KMS-11 (cell line): ENCODE measurements at regions not wholly inside any gene's neighbourhood (a gene's known extent, or its start where the extent isn't known, plus 50 kb on each side); places are given as distances from the start of the nearest gene placed in this dataset.

Source experiments
- H2AFZ ChIP-seq: fragments of 200-600 bp; sonication (generic); 2 replicates; pipeline ENCODE4 v1.6.1; 2016; ENCODE audit warnings: antibody characterized with exemption, mixed run types, low read depth
- H3K27ac ChIP-seq: fragments of 200-600 bp; sonication (generic); 2 replicates; pipeline ENCODE4 v1.6.1; 2016; ENCODE audit warnings: mild to moderate bottlenecking, mixed run types
- H3K27me3 ChIP-seq: fragments of 200-600 bp; sonication (generic); 2 replicates; pipeline ENCODE4 v1.6.1; 2017; ENCODE audit warnings: mild to moderate bottlenecking, low read depth, mixed run types, moderate library complexity; ENCODE audit not compliant: insufficient read depth
- H3K36me3 ChIP-seq: fragments of 200-600 bp; sonication (generic); 2 replicates; pipeline ENCODE4 v1.6.1; 2017; ENCODE audit warnings: mild to moderate bottlenecking, mixed run types; ENCODE audit not compliant: insufficient read depth
- H3K4me1 ChIP-seq: fragments of 200-600 bp; sonication (generic); 2 replicates; pipeline ENCODE4 v1.6.1; 2016; ENCODE audit warnings: mild to moderate bottlenecking, low read depth, mixed run types; ENCODE audit not compliant: poor library complexity, severe bottlenecking
- H3K4me2 ChIP-seq: fragments of 200-600 bp; sonication (generic); 2 replicates; pipeline ENCODE4 v1.7.0; 2016; ENCODE audit warnings: mild to moderate bottlenecking, mixed run types
- H3K4me3 ChIP-seq: fragments of 200-600 bp; sonication (generic); IDR thresholded peaks from 2 replicates; pipeline ENCODE4 v1.6.1; 2017; ENCODE audit warnings: low read depth, low read length, mixed read lengths; ENCODE audit not compliant: insufficient read depth
- H3K79me2 ChIP-seq: fragments of 200-600 bp; sonication (generic); 2 replicates; pipeline ENCODE4 v1.6.1; 2016; ENCODE audit warnings: low read depth, mixed run types; ENCODE audit not compliant: insufficient read depth
- H3K9ac ChIP-seq: fragments of 200-600 bp; sonication (generic); 2 replicates; pipeline ENCODE4 v1.6.1; 2016; ENCODE audit warnings: mild to moderate bottlenecking, mixed run types
- H4K20me1 ChIP-seq: fragments of 200-600 bp; sonication (generic); 2 replicates; pipeline ENCODE4 v1.6.1; 2016; ENCODE audit warnings: mild to moderate bottlenecking, mixed run types; ENCODE audit not compliant: insufficient read depth
- TF ChIP-seq, protein P1 (sequence below): fragments of 200-600 bp; sonication (generic); conservative IDR thresholded peaks from 2 replicates; pipeline ENCODE4 v1.6.1; 2017; ENCODE audit warnings: low read depth, mild to moderate bottlenecking, antibody characterized with exemption, low read length, moderate library complexity, mixed read lengths

DNA sequence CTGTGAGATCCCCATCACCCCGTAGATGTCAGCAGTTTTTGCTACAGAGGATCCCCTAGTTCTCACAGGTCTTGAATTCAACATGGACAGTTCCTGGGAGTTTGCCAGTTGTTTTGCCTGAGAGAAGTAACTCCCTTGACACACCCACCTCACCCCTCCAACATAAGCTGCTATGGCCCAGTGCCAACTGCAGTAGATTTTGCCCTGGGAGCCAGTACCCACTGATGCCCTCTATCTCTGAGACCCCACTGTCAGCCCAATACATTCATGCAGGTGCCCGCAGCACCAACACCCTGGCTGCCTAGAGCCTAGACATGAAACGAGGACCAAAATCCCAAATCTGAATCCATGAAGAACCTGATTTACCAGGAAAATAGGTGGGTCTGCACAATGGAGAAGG, 583.9 kb upstream of the CTNND2 start:
- TF ChIP-seq, protein P1, sequence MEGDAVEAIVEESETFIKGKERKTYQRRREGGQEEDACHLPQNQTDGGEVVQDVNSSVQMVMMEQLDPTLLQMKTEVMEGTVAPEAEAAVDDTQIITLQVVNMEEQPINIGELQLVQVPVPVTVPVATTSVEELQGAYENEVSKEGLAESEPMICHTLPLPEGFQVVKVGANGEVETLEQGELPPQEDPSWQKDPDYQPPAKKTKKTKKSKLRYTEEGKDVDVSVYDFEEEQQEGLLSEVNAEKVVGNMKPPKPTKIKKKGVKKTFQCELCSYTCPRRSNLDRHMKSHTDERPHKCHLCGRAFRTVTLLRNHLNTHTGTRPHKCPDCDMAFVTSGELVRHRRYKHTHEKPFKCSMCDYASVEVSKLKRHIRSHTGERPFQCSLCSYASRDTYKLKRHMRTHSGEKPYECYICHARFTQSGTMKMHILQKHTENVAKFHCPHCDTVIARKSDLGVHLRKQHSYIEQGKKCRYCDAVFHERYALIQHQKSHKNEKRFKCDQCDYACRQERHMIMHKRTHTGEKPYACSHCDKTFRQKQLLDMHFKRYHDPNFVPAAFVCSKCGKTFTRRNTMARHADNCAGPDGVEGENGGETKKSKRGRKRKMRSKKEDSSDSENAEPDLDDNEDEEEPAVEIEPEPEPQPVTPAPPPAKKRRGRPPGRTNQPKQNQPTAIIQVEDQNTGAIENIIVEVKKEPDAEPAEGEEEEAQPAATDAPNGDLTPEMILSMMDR = no peak
- H3K4me3 ChIP-seq = no peak overlapping the region

DNA sequence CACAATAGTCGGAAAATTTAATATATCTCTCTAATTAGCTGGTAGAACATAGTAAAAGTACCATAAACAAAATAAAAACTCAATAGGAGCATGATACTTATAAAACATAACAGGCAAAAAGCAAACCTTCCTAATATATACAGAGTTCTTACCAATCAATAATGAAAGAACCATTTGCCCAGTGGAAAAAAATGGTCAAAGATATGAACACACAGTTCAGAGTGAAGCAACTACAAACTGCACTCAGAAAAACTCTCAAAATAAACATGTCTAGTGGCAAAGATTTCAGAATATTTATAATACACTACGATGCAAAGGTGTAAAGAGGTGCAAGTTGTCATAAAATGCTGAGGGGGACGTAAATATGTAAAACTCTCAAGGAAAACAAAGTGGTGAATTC, 576.2 kb upstream of the CTNND2 start:
- Histone ChIP-seq H3K27me3 (no peaks in the 10 kb centered on the region), H3K4me1 (no peaks in the 10 kb centered on the region), H3K36me3 (no peaks in the 10 kb centered on the region), H3K27ac (no peak overlapping the region), H3K4me3 (no peak overlapping the region), H4K20me1 (no peaks in the 10 kb centered on the region), H3K9ac (no peak overlapping the region), H3K4me2 (no peak overlapping the region), H2AFZ (no peak overlapping the region), H3K79me2 (no peaks in the 10 kb centered on the region)
- TF ChIP-seq, protein P1 = no peak

More for the DNA sequence above, 583.9 kb upstream of the CTNND2 start:
- no peaks in the 10 kb centered on the region for H3K27me3 ChIP-seq
- no peaks in the 10 kb centered on the region for H4K20me1 ChIP-seq
- no peaks in the 10 kb centered on the region for H3K4me1 ChIP-seq
- no peak overlapping the region for H3K27ac ChIP-seq
- no peaks in the 10 kb centered on the region for H3K79me2 ChIP-seq
- no peaks in the 10 kb centered on the region for H3K36me3 ChIP-seq
- no peak overlapping the region for H3K4me2 ChIP-seq
- no peak overlapping the region for H2AFZ ChIP-seq
- H3K9ac ChIP-seq = no peak overlapping the region

DNA sequence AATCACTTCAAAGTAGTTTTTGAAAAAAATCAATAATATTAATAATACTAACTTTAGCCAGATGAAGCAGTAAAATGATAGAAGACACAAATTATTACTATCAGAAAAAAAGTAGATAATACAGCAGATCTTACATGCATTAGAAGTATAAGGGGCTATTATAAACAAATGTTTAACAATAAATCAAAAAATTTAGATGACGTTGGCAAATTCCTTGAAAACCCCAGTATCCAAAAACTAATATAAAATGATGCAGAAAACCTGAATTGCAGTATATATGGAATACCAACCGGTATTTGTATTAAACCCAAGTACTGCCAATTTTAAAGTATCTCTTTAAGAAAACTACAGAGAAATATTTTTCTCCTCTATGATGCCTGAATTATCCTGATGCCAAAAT, 573.3 kb upstream of the CTNND2 start:
- H2AFZ ChIP-seq = no peak overlapping the region
- H3K27me3 ChIP-seq = no peaks in the 10 kb centered on the region
- H3K4me2 ChIP-seq = no peak overlapping the region
- H3K4me1 ChIP-seq = no peaks in the 10 kb centered on the region
- H3K79me2 ChIP-seq = no peaks in the 10 kb centered on the region
- no peak overlapping the region for H3K4me3 ChIP-seq
- TF ChIP-seq, protein P1 = no peak
- H3K9ac ChIP-seq = no peak overlapping the region
- H3K27ac ChIP-seq = no peak overlapping the region
- H4K20me1 ChIP-seq = no peaks in the 10 kb centered on the region
- H3K36me3 ChIP-seq = no peaks in the 10 kb centered on the region

DNA sequence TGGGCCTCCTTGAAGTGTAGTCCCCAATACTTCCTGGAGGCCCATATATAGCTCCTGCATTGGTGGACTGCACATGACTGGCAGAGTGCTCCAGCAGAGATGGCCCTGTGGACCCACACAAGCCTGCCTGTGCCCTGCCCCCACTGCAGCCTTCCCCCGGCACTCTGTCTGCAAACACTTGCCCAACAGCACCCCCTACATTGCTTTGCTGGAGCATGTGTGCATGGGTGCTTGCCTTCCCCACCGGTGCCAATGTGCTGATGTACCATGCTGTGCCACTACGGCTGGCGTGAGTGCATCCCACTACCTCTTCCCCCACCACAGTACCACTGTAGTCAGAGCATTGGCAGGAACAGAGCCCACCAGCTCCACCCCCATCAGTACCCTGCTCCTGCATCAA, 563.6 kb upstream of the CTNND2 start:
- Histone ChIP-seq H3K27me3 (no peaks in the 10 kb centered on the region), H3K4me2 (no peak overlapping the region), H3K9ac (no peak overlapping the region), H3K79me2 (no peaks in the 10 kb centered on the region), H3K36me3 (no peaks in the 10 kb centered on the region), H2AFZ (no peak overlapping the region), H3K4me1 (no peaks in the 10 kb centered on the region), H4K20me1 (no peaks in the 10 kb centered on the region), H3K27ac (no peak overlapping the region), H3K4me3 (no peak overlapping the region)
- TF ChIP-seq, protein P1 = no peak
